Glutamatergic neuron (in vitro differentiated cells): ENCODE measurements at regions not wholly inside any gene's neighbourhood (a gene's known extent, or its start where the extent isn't known, plus 50 kb on each side); places are given as distances from the start of the nearest gene placed in this dataset.

Experiments used
- DNase-seq: peaks from one replicate; pipeline ENCODE4 v3.0.0; 2022
- H3K27ac Mint-ChIP-seq: one replicate; pipeline ENCODE4 v1.8.0; 2020; ENCODE audit warnings: mild to moderate bottlenecking, mixed read lengths, inconsistent platforms; ENCODE audit not compliant: unreplicated experiment
- H3K27me3 Mint-ChIP-seq: one replicate; pipeline ENCODE4 v1.8.0; 2020; ENCODE audit warnings: mild to moderate bottlenecking, moderate library complexity, mixed read lengths, inconsistent platforms; ENCODE audit not compliant: unreplicated experiment
- H3K36me3 Mint-ChIP-seq: one replicate; pipeline ENCODE4 v1.8.0; 2020; ENCODE audit warnings: mild to moderate bottlenecking, mixed read lengths, inconsistent platforms; ENCODE audit not compliant: unreplicated experiment
- H3K4me1 Mint-ChIP-seq: one replicate; pipeline ENCODE4 v1.8.0; 2020; ENCODE audit warnings: mild to moderate bottlenecking, low read depth, mixed read lengths, inconsistent platforms; ENCODE audit not compliant: unreplicated experiment
- H3K4me3 Mint-ChIP-seq: one replicate; pipeline ENCODE4 v1.8.0; 2020; ENCODE audit warnings: mild to moderate bottlenecking, mixed read lengths, inconsistent platforms; ENCODE audit not compliant: unreplicated experiment
- H3K9me3 Mint-ChIP-seq: one replicate; pipeline ENCODE4 v1.8.0; 2020; ENCODE audit warnings: mild to moderate bottlenecking, moderate library complexity, mixed read lengths, inconsistent platforms; ENCODE audit not compliant: unreplicated experiment
- TF ChIP-seq, protein P1 (sequence below): fragments of 200-600 bp; sonication (generic); IDR thresholded peaks from one replicate; pipeline ENCODE4 v1.5.0; 2021; ENCODE audit not compliant: partially characterized antibody, unreplicated experiment

DNA sequence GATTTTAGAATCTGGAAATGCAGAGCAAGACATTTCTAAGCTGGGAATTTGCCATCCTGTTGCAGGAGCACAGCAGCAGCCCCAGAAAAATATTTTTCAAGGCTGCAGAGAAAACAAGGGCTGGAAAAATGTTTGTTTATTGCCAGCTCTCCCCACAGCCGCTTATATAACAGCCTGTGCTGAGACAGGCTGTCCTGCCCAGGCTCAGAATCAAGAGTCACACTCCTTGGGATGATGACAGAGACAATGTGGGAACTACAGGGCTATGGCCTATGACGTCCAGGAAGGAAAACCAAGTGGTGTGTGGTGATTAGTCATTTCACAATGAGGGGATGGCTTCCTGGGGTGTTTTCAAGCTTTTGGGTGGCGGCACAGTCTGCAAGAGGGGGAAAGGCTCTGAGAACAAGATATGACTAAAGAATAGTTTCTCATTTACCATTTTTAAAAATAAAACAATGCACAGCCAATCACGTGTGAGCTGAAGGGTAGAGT lies 136.3 kb upstream of the SERP2 start:
- peak overlapping the region; percentile 80 for H3K27ac Mint-ChIP-seq

DNA sequence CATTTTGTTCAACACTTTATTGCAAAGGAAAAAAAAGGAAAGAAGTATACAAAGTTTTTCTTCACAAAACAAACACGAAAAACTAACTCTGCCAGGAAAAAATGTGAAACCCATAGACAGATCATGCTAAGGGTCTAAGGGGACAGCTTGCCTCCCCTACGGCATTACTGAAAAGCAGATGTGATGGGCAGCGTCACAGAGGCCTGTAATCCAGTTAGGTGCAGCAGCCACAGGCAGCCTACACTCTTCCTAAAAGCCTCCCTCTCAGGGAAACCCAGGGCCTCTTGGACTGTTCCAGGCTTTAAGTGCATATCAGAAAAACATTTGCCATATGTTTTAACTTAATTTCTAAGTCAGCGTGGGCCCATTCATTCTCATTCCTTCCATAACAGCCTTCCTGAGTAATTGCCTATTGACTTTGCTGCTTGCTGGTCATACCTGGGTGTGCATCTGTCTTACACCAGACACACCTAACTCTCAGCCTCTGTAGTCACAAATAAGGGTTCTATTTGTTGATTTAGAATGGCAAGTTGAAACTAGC lies 135.7 kb upstream of the SERP2 start:
- peak; percentile 30 for DNase-seq
- peaks cover 6% of the 10 kb centered on the region for H3K9me3 Mint-ChIP-seq
- TF ChIP-seq, protein P1, sequence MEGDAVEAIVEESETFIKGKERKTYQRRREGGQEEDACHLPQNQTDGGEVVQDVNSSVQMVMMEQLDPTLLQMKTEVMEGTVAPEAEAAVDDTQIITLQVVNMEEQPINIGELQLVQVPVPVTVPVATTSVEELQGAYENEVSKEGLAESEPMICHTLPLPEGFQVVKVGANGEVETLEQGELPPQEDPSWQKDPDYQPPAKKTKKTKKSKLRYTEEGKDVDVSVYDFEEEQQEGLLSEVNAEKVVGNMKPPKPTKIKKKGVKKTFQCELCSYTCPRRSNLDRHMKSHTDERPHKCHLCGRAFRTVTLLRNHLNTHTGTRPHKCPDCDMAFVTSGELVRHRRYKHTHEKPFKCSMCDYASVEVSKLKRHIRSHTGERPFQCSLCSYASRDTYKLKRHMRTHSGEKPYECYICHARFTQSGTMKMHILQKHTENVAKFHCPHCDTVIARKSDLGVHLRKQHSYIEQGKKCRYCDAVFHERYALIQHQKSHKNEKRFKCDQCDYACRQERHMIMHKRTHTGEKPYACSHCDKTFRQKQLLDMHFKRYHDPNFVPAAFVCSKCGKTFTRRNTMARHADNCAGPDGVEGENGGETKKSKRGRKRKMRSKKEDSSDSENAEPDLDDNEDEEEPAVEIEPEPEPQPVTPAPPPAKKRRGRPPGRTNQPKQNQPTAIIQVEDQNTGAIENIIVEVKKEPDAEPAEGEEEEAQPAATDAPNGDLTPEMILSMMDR, result no peak
- no peak overlapping the region for H3K4me3 Mint-ChIP-seq
- no peaks in the 10 kb centered on the region for H3K36me3 Mint-ChIP-seq
- H3K27ac Mint-ChIP-seq, result peak overlapping the region; percentile 80
- H3K4me1 Mint-ChIP-seq, result peaks cover 8% of the 10 kb centered on the region
- H3K27me3 Mint-ChIP-seq, result peaks cover 3% of the 10 kb centered on the region

More for the DNA sequence above, 136.3 kb upstream of the SERP2 start:
- peak overlapping the region; percentile 31 for H3K4me3 Mint-ChIP-seq
- H3K27me3 Mint-ChIP-seq, result peaks cover 3% of the 10 kb centered on the region
- H3K36me3 Mint-ChIP-seq, result no peaks in the 10 kb centered on the region
- peaks cover 5% of the 10 kb centered on the region for H3K4me1 Mint-ChIP-seq
- H3K9me3 Mint-ChIP-seq, result peaks cover 3% of the 10 kb centered on the region
- no peak for DNase-seq
- TF ChIP-seq, protein P1, result no peak

DNA sequence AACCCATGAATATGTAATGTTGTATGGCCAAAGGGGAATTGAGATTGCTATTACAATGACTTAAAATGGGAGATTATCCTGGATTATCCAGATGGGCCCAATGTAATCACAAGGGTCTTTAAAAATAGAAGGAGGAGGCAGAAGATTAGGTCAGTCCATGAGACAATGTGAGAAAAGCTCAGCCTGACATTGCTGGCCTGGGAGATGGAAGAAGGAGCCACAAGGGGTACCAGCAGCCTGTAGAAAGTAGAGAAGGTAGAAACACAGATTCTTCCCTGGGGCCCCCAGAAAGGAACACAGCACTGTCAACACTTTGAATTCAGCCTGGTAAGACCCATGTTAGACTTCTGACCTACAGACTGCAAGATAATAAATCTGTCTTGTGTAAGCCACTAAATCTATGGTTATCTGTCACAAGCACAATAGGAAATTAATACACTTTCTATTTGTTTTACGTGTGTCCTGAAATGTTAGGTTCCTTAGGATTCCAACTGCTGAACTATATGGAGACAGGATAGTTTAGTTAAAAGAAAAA lies 132.9 kb upstream of the SERP2 start:
- H3K9me3 Mint-ChIP-seq, result peaks cover 7% of the 10 kb centered on the region
- no peak for DNase-seq
- TF ChIP-seq, protein P1, result no peak
- H3K4me3 Mint-ChIP-seq, result no peak overlapping the region
- H3K27me3 Mint-ChIP-seq, result peaks cover 3% of the 10 kb centered on the region
- no peak overlapping the region for H3K27ac Mint-ChIP-seq
- no peaks in the 10 kb centered on the region for H3K36me3 Mint-ChIP-seq
- peaks cover 8% of the 10 kb centered on the region for H3K4me1 Mint-ChIP-seq

DNA sequence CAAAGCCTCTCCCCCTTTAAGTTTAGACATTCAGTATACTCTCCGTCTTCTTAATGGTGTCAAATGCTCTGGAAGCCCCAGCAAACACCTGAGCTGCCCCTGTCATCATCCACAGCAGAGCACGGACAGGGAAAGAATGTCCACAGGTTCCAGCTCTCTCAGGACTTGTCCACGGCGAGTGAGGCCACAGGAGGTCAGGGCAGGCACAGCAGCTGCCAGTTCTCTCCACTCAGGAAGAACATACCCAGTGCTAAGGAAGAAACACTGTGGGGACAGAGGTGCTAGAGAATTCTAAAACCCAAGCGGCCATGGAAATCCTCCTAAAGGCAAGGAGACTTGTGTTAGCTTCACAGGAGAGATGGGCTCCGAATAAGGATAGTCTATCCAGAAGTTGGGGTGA lies 132.0 kb upstream of the SERP2 start:
- H3K4me3 Mint-ChIP-seq, result no peak overlapping the region
- TF ChIP-seq, protein P1, result no peak
- peaks cover 5% of the 10 kb centered on the region for H3K9me3 Mint-ChIP-seq
- no peaks in the 10 kb centered on the region for H3K36me3 Mint-ChIP-seq
- peaks cover 8% of the 10 kb centered on the region for H3K4me1 Mint-ChIP-seq
- H3K27me3 Mint-ChIP-seq, result peaks cover 3% of the 10 kb centered on the region
- no peak overlapping the region for H3K27ac Mint-ChIP-seq
- DNase-seq, result no peak

DNA sequence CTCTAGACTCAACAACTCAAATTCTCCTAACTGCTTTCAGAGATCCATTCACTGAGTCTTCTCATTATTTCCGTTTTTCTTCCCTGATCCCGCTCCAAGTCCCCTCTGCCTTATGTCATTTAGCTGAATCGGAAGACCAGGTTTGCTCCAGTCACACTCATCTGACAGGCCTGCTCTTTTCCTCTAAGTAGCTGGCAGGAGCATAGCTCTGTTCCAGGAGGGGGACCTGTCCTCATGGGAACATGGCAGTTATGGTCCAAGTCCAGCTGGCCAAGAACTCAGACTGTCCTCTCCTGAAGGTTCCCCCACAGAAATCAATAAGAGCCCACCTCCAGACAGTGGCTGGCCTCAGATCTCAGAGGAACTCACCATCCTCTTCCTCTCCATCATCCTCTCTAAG lies 130.9 kb upstream of the SERP2 start:
- TF ChIP-seq, protein P1, result no peak
- Mint-ChIP-seq H3K27me3 (peaks cover 3% of the 10 kb centered on the region), H3K4me3 (no peak overlapping the region), H3K9me3 (peaks cover 5% of the 10 kb centered on the region), H3K27ac (no peak overlapping the region), H3K4me1 (peaks cover 6% of the 10 kb centered on the region), H3K36me3 (no peaks in the 10 kb centered on the region)
- no peak for DNase-seq
